Neural crest cell (in vitro differentiated cells): ENCODE measurements at regions not wholly inside any gene's neighbourhood (a gene's known extent, or its start where the extent isn't known, plus 50 kb on each side); places are given as distances from the start of the nearest gene placed in this dataset.

ENCODE experiments used
- DNase-seq: peaks from one replicate; pipeline ENCODE4 v3.0.0; 2021; ENCODE audit warnings: low read depth, mixed read lengths, low spot score
- H3K27ac Mint-ChIP-seq: one replicate; pipeline ENCODE4 v1.8.0; 2021; ENCODE audit warnings: mild to moderate bottlenecking, mixed read lengths; ENCODE audit not compliant: unreplicated experiment
- H3K27me3 Mint-ChIP-seq: 2 replicates; pipeline ENCODE4 v1.8.0; 2021; ENCODE audit warnings: low read depth, mild to moderate bottlenecking, mixed read lengths
- H3K36me3 Mint-ChIP-seq: 2 replicates; pipeline ENCODE4 v1.8.0; 2021; ENCODE audit warnings: low read depth, mild to moderate bottlenecking, mixed read lengths
- H3K4me1 Mint-ChIP-seq: 2 replicates; pipeline ENCODE4 v1.8.0; 2021; ENCODE audit warnings: mixed read lengths
- H3K4me3 Mint-ChIP-seq: one replicate; pipeline ENCODE4 v1.8.0; 2021; ENCODE audit warnings: mild to moderate bottlenecking, mixed read lengths
- H3K9me3 Mint-ChIP-seq: 2 replicates; pipeline ENCODE4 v1.8.0; 2021; ENCODE audit warnings: mixed read lengths
- TF ChIP-seq, protein P1 (sequence below): fragments of 200-600 bp; sonication (generic); conservative IDR thresholded peaks from 2 replicates; pipeline ENCODE4 v1.5.0; 2021; ENCODE audit warnings: antibody characterized with exemption, mild to moderate bottlenecking

DNA sequence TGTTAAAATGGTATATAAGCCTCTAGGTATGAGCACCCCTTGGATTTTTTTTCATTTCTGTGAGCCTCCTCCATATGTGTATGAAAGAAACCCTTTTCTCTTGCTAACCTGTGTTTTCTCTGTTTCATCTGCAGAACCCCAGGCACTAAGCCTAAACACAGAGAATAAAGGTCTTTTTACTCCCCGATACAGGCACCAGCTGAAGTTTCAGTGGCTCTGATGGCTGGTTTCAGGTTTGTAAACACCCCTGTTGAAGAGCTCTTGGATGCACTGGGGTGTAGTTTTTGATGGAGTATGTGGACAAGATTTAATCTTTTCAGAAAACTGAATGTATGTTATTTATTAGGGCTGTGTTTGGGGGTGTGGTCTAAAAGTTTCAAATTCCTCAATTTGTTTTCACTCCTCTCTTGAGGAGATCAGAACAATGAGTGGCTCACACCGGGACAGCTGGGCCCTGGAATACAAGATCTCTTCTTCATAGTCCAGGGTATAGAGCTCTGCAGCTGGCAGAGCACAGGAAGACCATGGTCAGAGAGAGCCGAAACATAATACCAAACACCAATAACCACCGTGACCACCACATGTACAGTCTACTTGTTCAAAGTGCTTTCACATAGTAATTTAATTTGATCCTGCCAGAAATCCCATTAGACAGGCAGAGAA, 50.2 kb upstream of the VTCN1 start:
- H3K4me3 Mint-ChIP-seq = no peak overlapping the region
- no peaks in the 10 kb centered on the region for H3K4me1 Mint-ChIP-seq
- no peak overlapping the region for H3K27ac Mint-ChIP-seq
- H3K27me3 Mint-ChIP-seq = no peaks in the 10 kb centered on the region
- peaks cover 8% of the 10 kb centered on the region for H3K36me3 Mint-ChIP-seq
- H3K9me3 Mint-ChIP-seq = peaks cover 8% of the 10 kb centered on the region
- no peak for DNase-seq
- TF ChIP-seq, protein P1, sequence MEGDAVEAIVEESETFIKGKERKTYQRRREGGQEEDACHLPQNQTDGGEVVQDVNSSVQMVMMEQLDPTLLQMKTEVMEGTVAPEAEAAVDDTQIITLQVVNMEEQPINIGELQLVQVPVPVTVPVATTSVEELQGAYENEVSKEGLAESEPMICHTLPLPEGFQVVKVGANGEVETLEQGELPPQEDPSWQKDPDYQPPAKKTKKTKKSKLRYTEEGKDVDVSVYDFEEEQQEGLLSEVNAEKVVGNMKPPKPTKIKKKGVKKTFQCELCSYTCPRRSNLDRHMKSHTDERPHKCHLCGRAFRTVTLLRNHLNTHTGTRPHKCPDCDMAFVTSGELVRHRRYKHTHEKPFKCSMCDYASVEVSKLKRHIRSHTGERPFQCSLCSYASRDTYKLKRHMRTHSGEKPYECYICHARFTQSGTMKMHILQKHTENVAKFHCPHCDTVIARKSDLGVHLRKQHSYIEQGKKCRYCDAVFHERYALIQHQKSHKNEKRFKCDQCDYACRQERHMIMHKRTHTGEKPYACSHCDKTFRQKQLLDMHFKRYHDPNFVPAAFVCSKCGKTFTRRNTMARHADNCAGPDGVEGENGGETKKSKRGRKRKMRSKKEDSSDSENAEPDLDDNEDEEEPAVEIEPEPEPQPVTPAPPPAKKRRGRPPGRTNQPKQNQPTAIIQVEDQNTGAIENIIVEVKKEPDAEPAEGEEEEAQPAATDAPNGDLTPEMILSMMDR = no peak
